ENCODE measurements at regions not wholly inside any gene's neighbourhood (a gene's known extent, or its start where the extent isn't known, plus 50 kb on each side); places are given as distances from the start of the nearest gene placed in this dataset.
"Not testable (repeated sequence)": the region's sequence is repeated elsewhere in the genome, so short reads cannot be mapped to it uniquely, and the experiment has no call there.

GRCh38 chr7:81833401-81833800, 63.6 kb upstream of the HGF start:
- no peak for DNase-seq (ENCODE audit: low spot score)

DNA sequence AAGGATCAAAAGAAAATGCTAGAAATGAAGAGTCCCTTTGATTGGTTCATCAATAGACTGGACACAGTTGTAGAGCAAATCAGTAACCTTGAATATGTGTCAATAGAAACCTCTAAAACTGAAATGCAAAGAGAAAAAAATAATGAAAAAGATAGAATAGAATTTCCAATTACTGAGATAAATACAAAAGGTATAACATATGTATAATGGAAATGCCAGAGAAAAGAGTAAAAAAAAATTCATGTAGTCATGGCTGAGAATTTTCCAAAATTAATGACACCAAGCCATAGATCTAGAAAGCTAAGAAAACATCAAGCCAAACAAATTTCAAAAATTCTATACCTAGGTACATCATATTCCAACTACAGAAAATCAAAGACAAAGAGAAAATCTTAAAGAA, 62.0 kb upstream of the HGF start:
- DNase-seq (ENCODE audit: low spot score): no peak

GRCh38 chr7:81829511-81829910, 59.7 kb upstream of the HGF start:
- DNase-seq (ENCODE audit: low spot score): not testable (repeated sequence)

DNA sequence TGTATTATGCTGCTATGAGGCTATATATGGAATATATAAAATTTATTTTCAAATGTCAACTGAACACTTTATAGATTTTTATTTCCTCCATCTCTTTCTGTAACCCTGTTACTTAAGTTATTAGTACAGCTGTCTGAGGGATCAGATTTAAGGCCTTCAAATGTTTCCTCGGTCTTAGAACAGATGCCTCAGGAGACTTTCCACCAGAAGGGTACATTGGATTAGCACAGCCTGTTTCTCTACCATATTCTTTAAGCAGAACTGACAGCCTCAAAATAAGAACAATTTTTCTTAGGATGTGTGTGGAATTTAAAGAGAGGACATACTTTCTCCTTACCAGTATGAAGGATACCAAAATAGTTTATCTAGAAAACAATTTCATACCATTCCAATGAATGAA, 53.0 kb upstream of the HGF start:
- DNase-seq (ENCODE audit: low spot score): no peak

DNA sequence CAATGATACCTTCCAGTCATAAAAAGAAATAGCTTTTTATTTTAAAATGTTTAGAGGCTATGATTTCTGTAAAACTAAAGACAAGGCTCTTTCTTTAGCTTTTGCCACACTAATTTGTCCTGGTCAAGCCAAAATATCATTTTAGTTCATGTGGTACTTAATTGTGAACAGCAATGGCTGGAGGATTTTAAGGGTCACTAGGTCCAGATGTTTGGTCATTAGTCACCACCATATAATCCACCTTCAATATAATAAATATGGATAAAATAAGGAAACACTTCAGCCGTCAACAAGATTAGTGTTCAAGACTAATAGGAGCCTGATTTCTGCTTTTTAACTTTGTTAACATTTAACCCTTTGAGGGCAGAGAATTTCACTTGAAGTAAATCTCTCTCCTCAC, 50.0 kb upstream of the HGF start:
- DNase-seq (ENCODE audit: low spot score): no peak
